HG02610 (cell line): ENCODE measurements at regions not wholly inside any gene's neighbourhood (a gene's known extent, or its start where the extent isn't known, plus 50 kb on each side); places are given as distances from the start of the nearest gene placed in this dataset.

ENCODE experiments used
- ATAC-seq: cut with Tn5 transposase; IDR thresholded peaks from one replicate; pipeline ENCODE4 v1.9.1; 2021; ENCODE audit warnings: mild to moderate bottlenecking, moderate library complexity; ENCODE audit not compliant: unreplicated experiment

DNA sequence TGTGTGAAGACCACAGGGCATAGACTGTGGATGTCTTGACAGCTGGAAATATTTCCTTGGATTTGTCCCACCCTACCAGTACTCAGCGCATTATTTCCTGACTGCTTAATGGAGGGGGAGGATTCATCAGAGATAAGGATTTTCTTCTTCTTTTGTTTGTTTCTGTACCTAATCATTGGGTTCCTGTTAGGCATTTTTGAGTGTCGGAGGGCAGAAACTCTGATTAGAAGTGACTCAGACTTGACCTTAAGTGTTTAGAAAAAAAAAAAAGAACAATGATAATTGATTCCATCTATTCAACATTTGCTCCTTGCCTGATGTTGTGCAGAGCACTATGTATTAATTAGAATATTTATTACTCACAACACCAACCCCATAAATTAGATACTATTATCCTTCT lies 78.5 kb upstream of the SYNPR start:
- no peak for ATAC-seq

DNA sequence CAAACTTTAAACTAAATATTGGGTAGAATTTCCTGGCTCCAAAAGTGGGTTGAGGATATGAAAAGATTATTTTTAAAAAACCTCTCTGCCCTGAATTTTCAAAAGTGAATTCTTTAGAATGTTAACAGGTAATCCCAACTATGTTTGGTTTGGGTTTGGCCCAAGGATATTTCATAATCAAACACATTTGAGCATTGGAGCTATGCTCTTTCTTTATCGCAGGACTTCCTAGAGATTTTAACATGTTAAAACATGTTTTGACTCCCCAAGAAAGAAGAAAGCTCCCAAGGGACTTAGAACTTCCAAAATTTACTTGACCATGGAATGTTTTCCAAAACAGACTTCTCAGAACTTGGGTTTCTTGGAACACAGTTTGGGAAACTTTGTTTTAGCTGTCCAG lies 75.6 kb upstream of the SYNPR start:
- ATAC-seq: no peak

DNA sequence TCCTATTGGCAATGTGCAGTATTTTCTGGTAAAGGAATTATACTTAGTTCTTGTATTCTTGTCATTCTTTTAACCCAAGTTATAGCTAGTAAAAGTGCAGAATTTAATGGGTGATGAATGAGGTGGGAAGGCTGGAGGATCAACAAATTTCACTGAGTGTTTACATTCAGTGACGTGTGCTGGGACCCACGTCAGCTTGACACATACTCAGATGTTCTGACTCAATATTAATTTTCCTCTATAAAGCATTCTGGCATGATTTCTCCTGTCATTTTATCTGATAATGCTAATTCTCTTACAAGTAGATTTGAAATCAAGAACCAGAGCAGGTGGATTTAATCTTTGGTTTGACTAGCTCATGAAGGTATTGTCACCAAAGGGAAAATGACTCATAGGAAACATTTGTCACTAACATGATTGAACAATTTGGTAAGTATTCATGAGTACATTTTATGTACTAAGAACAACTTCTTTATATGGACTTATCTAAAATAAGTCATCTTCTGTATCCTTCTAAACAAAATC lies 71.0 kb upstream of the SYNPR start:
- ATAC-seq: no peak

DNA sequence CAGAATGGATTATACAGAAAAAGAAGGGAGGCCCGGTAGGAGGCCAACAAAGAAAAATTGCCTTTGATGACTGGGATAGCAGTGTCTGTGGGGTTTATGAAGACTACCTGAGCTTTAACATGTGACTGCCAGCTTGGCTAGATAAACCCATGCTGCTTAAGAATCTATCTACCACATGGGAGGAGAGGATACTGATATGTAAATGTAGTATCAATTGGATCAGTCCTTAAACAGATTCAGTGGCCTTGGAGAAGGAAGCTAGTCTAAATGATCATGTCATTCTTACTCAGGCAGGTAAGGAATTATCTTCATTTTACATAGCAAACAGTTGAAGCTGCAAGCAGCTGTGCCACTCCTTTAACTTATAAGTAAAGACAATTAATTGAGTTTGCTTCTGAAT lies 50.0 kb upstream of the SYNPR start:
- no peak for ATAC-seq
